ENCODE measurements at regions not wholly inside any gene's neighbourhood (a gene's known extent, or its start where the extent isn't known, plus 50 kb on each side); places are given as distances from the start of the nearest gene placed in this dataset.
"Not testable (repeated sequence)": the region's sequence is repeated elsewhere in the genome, so short reads cannot be mapped to it uniquely, and the experiment has no call there.

DNA sequence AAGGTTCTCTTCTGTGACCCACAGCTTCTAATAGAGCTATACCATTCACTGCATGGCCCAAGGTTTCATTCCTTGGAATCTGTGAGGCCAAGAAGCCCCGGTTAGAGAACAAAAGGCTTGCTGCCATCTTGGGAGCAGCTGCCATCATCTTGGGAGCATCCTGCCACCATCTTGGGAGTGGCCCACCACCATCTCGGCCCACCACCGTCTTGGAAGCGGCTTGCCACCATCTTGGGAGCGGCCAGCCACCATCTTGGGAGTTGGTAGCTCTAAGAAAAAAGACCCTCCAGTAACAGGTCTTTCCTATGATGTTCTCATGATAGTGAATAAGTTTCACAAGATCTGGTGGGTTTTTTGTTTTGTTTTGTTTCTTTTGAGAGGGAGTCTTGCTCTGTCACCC lies 703.9 kb upstream of the ANO3 start:
- no peak for DNase-seq

DNA sequence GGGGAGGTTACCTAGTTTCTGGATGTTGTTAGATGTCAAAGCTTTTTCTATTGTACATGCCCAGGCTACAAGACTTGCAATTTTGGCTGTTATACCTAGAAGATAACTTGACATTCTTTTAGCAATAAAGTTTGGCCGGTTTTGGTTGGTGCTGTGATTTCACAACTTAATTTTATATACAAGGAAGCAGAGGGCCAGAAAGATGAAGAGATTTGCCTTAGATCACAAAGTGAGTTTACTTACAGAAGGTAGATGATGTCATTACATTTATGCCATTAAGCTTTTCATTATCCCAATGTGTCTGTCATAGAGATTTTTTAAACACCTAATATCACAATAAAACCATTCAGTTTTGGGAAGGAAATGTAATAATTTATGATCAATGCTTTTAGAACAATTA lies 698.7 kb upstream of the ANO3 start:
- no peak for DNase-seq

DNA sequence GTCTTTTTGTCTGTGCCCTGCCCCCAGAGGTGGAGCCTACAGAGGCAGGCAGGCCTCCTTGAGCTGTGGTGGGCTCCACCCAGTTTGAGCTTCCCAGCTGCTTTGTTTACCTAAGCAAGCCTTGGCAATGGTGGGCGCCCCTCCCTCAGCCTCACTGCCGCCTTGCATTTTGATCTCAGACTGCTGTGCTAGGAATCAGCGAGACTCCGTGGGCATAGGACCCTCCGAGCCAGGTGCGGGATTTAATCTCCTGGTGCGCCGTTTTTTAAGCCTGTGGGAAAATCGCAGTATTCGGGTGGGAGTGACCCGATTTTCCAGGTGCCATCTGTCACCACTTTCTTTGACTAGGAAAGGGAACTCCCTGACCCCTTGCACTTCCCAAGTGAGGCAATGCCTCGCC lies 682.7 kb upstream of the ANO3 start:
- DNase-seq, result not testable (repeated sequence)

DNA sequence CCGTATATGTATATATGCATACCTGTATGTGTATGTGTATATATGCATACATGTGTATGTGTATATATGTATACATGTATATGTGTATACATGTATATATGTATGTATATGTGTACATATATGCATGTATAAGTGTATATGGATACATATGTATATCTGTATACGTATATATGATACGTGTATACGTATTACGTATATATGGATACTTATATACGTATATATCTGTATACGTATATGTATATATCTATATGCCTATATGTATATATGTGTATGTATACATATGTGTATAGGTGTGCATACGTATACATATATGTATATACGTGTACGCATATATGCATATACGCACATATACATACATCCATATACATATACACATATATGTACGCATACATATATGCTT lies 681.6 kb upstream of the ANO3 start:
- no peak for DNase-seq

DNA sequence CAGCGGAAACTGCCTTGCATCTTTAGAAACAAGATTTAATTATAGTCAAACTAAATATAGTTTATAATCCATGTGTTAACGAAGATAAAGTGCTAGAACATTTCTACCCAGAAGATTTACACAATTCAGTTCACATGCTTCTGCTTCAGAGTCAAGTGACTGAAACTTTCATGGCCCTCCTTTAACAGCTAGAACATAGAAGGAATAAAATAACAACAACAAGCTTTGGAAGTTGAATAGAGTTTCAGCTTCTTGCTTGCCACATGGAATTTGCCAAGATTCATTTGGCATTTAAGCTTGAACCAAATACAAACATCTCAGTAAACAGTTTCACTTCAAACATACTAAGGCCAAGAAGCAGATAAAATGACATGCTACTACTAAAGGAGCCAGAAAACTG lies 676.3 kb upstream of the ANO3 start:
- no peak for DNase-seq

DNA sequence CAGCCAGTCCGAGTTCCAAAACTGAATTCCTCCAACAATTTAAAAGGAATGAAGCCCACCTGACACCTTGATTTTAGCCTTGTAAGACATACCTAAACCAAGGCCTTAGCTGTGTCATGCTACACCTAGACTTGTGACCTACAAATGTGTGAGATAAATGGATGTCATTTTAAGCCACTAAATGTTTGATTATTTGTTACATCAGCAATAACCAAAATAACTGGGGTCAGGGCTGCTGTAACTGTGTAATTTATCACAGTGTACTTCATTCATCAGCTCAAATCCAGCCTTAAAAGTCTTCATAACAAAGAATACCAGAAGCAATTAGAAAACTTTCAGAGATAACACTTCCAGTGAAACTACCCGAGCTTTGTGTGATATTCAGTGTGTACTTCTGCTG lies 673.0 kb upstream of the ANO3 start:
- DNase-seq, result no peak

DNA sequence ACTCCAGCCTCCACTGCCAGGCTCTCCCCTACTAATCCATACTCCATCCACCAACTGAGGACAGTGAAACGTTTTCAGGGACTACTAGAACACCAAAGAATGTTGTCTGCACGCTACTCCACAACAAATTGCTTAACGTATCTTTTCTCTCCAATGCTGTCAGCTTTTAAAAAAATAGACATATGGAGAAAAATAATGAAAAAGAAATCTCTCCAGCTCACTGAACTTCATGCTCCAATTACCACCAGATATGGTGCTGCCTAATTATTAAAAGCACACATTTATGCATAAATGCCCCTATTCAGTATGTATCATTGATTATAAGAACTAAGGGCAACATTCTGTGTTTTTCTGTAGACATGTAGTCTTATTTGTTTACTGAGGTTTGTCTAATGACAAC lies 672.2 kb upstream of the ANO3 start:
- no peak for DNase-seq

DNA sequence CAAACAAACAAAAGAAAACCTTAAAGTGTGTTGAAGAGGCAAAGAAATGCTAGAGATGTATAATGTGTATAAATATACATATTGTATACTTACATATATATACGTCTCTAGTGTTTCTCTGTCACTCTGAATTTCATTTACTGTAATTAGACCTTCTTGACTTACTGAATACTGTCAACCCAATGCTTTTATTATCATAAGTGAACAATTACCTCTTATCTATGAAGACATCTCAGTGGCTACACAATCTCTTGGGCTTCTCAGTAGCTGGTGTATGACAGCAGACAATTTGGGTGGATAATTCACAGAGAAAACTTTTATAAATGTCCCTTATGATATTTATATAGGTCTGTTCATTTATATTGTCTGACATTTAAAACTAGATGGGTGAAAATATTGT lies 664.1 kb upstream of the ANO3 start:
- no peak for DNase-seq

DNA sequence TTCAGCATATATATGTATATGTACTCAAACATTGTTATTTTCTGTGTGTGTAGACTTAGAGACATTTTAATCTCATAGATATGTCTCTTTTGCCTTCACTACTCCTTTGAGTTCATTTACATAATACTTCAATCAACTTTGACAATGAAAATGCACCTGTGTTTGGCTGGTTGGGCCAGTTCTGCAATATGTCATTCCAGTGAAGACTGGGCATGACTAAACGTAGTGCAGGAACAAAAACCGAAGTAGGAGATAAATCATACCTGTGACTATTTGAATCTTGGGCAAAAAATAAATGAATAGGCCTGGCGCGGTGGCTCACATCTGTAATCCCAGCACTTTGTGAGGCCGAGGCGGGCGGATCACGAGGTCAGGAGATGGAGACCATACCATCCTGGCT lies 640.0 kb upstream of the ANO3 start:
- no peak for DNase-seq

DNA sequence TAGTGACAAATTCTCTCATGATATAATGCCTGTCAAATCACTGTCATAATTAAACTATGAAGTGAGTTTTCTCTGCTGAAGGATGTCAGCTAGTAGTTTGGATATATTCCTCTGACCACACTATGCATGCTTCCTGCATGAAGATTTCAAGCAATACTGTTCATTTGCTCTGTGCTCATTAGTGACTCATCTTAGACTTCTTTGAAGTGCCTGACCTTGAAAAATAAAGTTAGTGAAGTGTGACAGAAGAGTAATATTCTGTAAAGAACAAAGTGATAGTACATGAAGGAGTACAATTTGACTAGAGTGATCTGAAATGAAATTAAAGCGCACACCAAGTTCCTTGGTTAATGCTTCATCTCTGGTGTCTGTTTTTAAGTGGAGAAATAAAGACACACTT lies 629.5 kb upstream of the ANO3 start:
- DNase-seq, result no peak

DNA sequence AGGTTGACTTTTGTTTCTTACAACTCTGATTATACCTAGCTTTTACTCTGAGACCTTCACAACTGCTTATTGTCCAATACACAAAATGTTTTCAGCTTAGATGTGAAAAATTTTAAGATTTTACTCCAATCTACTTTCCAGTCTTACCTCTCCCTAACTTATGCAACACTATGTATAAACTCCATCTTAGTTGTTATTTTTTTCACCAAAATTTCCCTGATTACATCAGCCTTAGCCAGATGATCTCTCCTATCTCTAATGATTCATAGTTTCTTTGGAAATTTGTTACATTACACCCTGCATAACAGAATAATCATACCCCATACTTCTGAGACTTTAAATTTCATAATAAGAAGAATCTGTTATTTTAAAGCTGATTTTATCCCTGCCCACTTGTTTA lies 621.0 kb upstream of the ANO3 start:
- DNase-seq, result no peak

DNA sequence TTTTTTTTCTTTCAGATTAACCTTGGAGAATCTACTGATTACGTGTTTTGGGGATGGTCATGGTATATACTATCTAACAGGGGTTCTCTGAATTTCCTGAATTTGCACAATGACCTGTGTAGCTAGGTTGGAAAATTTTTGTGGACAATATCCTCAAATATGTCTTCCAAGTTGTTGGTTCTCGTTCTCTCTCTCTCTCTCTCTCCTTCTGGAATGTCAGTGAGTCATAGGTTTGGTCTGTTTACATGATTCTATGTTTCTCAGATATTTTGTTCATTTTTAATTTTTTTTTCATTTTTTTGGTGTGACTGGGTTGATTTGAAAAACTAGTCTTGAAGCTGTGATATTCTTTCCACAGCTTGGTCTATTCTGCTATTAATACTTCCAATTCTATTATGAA lies 604.0 kb upstream of the ANO3 start:
- no peak for DNase-seq

DNA sequence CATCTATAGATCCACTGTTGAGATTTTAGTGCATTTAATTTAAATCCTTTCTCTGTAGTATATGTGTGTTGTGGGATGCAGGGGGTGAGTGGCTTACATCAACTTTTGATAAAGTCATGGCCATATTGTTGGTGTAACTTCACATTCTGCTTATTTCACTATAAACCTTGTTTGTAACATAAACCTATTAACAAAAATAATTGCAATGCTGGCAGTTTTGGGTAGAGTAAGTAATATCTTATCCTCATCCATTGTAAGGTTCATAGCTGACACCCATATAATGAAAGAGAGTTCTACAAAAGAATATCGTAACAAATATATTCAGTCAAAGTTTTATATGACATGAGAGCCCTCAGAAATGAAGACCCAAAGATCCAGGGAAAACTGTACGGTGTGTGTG lies 601.7 kb upstream of the ANO3 start:
- DNase-seq, result no peak

DNA sequence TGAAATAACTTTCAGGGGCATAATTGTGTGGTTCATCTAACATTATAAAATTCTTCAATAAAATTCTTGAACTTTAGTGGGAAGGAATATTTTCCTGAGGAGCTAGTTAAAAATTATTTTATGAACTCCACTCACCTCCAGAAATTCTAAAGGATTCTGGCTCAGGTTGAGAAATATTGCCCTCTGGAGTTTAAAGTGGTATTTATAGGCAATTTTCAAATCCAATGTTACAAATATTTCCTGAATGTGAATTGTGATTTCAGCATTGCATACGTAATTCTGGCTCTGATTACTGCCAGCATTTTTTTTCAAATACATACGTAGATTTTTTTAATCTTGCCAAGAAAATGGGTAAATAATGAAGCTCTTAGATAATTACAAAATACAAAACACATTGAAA lies 598.2 kb upstream of the ANO3 start:
- no peak for DNase-seq

DNA sequence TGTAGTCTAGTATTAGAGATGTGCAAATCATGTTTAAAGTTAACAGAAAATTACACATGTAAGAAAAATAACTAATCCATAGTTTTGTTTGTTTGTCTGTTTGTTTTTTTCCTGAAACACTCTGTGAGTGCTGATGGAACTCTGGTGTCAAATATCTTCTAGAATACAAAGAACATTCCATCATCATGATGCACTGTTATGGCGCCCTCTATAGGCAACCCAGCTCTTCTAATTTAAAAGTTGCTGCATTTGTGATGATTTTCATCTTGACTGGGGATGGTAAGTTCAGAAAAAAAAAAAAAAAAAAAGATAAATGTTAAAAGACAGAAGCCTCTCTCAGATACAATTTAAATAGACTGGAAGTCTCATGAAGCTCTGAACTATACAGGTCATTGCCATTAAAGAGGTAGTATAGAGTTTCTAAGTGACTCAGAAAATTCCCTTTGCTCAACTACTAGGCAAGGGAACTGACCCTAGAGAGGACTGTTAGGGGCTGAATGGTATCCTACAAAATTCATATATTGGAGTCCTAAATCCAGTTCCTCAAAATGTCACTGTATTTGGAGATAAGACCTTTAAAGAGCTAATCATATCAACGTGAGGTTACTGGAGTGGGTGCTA lies 597.2 kb upstream of the ANO3 start:
- no peak for DNase-seq

DNA sequence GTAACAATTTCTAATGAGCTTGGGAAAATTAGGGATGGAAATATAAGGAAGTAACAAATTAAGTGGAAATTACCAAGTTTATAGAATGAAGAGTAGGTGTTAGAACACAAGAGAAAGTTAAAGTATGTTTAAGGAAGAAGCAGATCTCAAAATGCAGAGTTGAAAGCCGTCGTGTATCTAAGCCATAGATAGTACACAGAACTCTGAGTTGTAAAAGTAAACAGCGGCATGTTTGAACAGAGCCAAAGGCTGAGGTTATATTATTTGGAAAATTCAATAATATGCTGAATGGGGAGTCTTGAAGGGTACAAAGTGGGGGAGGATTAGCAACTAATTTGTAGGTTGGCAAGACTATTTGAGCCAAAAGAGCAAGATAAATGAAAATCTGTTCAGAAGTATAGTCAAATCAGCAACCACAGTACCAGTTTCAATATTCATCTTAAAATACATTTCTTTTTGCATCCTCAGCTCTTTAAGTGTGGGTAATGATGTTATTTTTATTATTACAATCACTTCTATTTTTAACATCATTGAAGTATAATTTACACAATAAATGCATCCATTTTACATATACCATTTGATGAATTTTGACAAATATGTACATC lies 594.8 kb upstream of the ANO3 start:
- DNase-seq, result no peak

DNA sequence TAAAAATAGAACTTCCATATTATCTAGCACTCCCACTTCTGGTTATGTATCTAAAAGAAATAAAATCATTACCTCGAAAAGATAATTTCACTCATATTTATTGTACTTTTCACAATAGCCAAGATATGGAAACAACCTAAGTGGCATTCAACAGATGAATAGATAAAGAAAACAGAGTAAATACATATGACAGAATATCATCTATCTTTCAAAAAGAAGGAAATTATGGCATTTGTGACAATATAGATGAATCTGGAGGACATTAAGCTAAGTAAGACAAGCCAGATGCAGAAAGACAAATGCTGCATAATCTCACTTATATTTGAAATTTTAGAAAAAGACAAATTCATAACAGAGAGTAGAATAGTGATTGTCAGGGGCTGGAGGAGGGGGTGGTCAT lies 590.0 kb upstream of the ANO3 start:
- DNase-seq, result no peak

DNA sequence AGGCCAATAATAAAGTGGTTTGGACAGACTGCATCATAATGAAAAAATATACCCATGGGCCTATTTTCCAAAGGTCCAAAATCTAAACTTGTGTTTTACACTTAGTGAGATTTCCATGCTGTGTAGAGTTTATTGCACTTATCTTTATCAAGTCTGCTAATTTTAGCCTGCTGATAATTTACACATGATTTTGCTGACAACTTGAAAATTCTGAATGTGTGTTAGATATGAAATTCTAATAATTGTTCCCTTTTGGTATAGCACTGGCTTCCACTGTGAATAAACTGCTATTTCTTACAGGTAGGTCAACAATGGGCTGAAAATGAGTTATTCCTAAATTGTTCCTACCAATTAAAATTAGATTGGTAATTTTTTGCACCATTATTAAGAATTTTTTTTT lies 589.1 kb upstream of the ANO3 start:
- no peak for DNase-seq

DNA sequence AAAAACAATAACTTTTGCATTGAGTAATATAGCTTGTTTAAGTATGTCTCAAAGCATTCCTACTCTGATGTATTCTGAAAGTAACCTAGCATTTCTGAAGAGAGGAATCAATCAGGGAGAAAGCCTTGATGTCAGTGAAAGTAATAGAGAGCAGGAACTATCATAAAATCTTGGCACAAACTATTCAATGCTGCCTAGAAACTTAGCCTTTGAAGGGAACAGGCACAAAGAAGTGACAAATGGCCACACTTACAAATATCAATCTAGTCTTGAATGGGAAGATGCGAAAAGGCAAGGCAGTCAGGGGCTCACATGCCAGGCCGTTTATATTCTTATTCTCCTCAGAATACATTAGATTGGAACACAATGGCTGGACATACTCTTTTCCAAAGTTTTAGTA lies 576.5 kb upstream of the ANO3 start:
- DNase-seq, result no peak

DNA sequence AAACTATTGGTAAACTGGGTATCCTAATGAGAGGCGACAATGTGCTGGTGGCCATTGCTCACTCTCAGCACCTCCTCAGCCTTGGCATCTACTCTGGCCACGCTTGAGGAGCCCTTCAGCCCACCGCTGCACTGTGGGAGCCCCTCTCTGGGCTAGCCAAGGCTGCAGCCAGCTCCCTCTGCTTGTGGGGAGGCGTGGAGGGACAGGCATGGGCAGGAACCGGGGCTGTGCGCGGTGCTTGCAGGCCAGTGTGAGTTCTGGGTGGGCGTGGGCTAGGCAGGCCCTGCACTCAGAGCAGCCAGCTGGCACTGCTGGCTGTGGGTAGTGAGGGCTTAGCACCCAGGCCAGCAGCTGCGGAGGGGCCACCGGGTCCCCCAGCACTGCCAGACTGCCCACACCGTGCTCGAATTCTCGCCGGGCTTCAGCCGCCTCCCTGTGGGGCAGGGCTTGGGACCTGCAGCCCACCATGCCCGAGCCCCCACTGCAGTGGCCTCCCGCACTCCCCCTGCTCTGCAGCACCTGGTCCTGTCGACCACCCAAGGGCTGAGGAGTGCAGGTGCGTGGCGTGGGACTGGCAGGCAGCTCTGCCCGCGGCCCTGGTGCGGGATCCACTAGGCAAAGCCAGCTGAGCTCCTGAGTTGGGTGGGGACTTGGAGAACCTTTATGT lies 575.9 kb upstream of the ANO3 start:
- DNase-seq, result no peak

DNA sequence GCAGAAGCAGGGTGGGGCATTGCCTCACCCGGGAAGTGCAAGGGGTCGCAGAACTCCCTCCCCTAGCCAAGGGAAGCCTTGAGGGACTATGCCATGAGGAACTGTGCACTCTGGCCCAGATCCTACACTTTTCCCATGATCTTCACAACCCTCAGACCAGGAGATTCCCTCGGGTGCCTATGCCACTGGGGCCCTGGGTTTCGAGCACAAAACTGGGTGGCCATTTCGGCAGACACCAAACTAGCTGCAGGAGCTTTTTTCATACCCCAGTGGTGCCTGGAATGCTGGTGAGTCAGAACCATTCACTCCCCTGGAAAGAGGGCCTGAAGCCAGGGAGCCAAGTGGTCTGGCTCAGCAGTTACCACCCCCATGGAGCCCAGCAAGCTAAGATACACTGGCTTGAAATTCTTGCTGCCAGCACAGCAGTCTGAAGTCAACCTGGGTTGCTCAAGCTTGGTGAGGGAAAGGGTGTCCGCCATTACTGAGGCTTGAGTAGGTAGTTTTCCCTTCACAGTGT lies 573.7 kb upstream of the ANO3 start:
- DNase-seq, result no peak

DNA sequence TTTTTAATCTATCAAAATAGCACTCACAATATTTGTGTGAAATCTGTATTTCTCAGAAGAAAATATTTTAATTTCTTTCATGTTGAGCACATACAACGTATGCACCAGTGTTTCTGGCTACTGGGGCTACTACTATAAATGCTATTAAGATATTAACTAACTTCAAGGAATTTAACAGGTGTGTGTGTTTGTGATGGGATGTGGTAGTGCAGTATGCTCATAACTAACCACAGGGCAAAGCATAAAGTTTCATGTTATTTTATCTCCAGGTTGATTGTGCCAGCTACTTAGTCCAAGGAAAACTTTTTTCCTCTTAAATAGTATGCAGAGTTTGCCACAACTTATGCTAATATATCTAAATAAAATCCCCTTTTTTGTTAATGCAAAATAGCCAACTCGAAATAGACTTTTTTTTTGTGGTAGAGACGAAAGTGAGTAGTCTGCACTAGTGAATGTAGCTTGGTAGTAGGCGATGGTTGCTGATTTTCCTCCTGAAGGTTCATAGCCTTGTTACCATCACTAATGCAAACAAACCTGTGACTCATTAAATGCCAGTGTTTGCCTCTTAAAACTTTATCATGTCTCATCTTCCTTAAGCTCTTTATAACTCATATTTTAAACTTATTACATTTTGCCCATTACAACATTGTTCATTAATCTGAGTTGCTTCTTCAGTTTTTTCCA lies 565.5 kb upstream of the ANO3 start:
- DNase-seq, result no peak

DNA sequence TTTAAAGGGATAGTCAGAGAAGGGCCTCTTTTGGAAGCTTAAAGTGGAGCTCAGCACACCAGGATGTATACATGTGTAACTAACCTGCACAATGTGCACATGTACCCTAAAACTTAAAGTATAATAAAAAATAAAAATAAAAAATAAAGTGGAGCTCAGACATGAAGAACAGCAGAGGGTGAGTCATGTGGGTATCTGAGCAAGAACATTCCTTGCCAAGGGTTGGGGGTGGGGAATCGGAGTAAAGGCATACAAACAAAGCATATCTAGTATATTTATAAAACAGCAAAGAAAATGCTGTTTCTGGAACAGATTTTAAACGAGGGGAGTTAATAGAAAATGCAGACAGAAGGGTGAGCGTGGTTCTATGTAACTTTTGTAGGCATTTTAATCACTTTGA lies 562.6 kb upstream of the ANO3 start:
- DNase-seq, result no peak

DNA sequence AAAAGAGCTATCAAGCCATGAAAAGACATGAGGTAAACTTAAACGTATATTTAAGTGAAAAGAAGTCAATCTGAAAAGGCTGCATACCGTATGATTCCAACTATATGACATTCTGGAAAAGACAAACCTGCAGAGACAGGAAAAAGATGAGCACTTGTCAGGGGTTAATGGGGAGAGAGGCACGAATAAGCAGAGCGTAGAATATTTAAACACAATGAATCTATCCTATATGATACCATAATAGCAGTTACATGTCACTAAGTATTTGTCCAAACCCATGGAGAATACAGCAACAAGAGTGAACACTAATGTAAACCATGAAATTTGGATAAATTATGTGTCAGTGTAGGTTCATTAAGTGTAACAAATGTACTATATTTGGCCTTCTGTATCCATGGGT lies 560.3 kb upstream of the ANO3 start:
- DNase-seq, result no peak

All from NCI-H446 treated with DMSO at 0.1 percent for 48 hours (cell line).